HEK293 (cell line): ENCODE measurements at regions not wholly inside any gene's neighbourhood (a gene's known extent, or its start where the extent isn't known, plus 50 kb on each side); places are given as distances from the start of the nearest gene placed in this dataset.

ENCODE experiments used
- CTCF ChIA-PET: fragments of 350-600 bp; formaldehyde crosslinking; extraction: SDS; loops from one replicate; lab custom pipeline; 2021; ENCODE audit warnings: antibody characterized with exemption; lab: Yijun Ruan, JAX
- POLR2A ChIA-PET: fragments of 300-600 bp; formaldehyde crosslinking; extraction: SDS; loops from one replicate; lab custom pipeline; 2020; ENCODE audit warnings: antibody characterized with exemption, inconsistent platforms; lab: Yijun Ruan, JAX
- H3K27ac ChIP-seq: fragments of 200-500 bp; sonication (Bioruptor generic); 2 replicates; pipeline ENCODE4 v1.5.1; 2014; ENCODE audit warnings: low read depth, low read length, control low read depth, inconsistent platforms; ENCODE audit errors: extremely low read depth
- H3K36me3 ChIP-seq, 2 experiments: fragments of 200-500 bp in 1 of 2; sonication (Bioruptor generic) in 1 of 2; 1 replicate in 1 of 2; 2 replicates in 1 of 2; pipeline ENCODE4 v1.5.1; 2014 to 2017; ENCODE audit warnings: inconsistent platforms in 2 of 2, low read length in 2 of 2; ENCODE audit not compliant: control insufficient read depth in 2 of 2, insufficient read depth in 1 of 2
- H3K4me1 ChIP-seq: fragments of 200-500 bp; sonication (Bioruptor generic); 2 replicates; pipeline ENCODE4 v1.5.1; 2014; ENCODE audit warnings: mild to moderate bottlenecking, low read length, inconsistent platforms; ENCODE audit not compliant: control insufficient read depth, insufficient read depth
- H3K4me3 ChIP-seq: 2 replicates; pipeline ENCODE4 v1.5.1; 2011; ENCODE audit warnings: low read depth, mild to moderate bottlenecking, control low read depth, low read length, moderate library complexity
- H3K9me3 ChIP-seq: fragments of 200-500 bp; sonication (Bioruptor generic); 2 replicates; pipeline ENCODE4 v1.5.1; 2014; ENCODE audit warnings: low read depth, low read length, inconsistent platforms; ENCODE audit not compliant: control insufficient read depth, insufficient read depth
- EGR2 ChIP-seq: fragments of 450-650 bp; formaldehyde crosslinking; IDR thresholded peaks from 2 replicates; pipeline ENCODE4 v1.5.1; 2016; ENCODE audit warnings: low read depth, missing biosample characterization, missing genetic modification characterization
- MEIS1 ChIP-seq: sonication (generic); formaldehyde crosslinking; IDR thresholded peaks from 2 replicates; pipeline ENCODE4 v1.8.1; 2022; ENCODE audit warnings: missing genetic modification reagents, mild to moderate bottlenecking, borderline replicate concordance
- PRDM10 ChIP-seq: fragments of 450-650 bp; formaldehyde crosslinking; IDR thresholded peaks from 2 replicates; pipeline ENCODE4 v1.5.1; 2016; ENCODE audit warnings: missing biosample characterization, missing genetic modification characterization
- SALL2 ChIP-seq: fragments of 450-650 bp; formaldehyde crosslinking; IDR thresholded peaks from 2 replicates; pipeline ENCODE4 v1.5.0; 2017; ENCODE audit warnings: missing biosample characterization, mild to moderate bottlenecking, missing genetic modification characterization, borderline replicate concordance
- SETDB1 ChIP-seq: IDR thresholded peaks from one replicate; pipeline ENCODE4 v1.6.1; 2017; ENCODE audit warnings: mild to moderate bottlenecking, low read length, moderate library complexity, mixed read lengths; ENCODE audit not compliant: insufficient read length
- SP2 ChIP-seq: fragments of 450-650 bp; formaldehyde crosslinking; IDR thresholded peaks from 2 replicates; pipeline ENCODE4 v1.5.1; 2016; ENCODE audit warnings: missing biosample characterization, missing genetic modification characterization
- TRIM28 ChIP-seq: IDR thresholded peaks from 2 replicates; pipeline ENCODE4 v1.6.1; 2011; ENCODE audit warnings: low read length, control low read depth, borderline replicate concordance
- YY1 ChIP-seq: fragments of 450-650 bp; formaldehyde crosslinking; IDR thresholded peaks from 2 replicates; pipeline ENCODE4 v1.5.1; 2018; ENCODE audit warnings: missing biosample characterization, missing genetic modification characterization
- ZNF121 ChIP-seq: fragments of 450-650 bp; formaldehyde crosslinking; IDR thresholded peaks from 2 replicates; pipeline ENCODE4 v1.5.1; 2016; ENCODE audit warnings: missing biosample characterization, missing genetic modification characterization
- ZNF132 ChIP-seq: fragments of 450-650 bp; formaldehyde crosslinking; IDR thresholded peaks from 2 replicates; pipeline ENCODE4 v1.5.1; 2017; ENCODE audit warnings: missing biosample characterization, missing genetic modification characterization, borderline replicate concordance
- ZNF146 ChIP-seq: fragments of 450-650 bp; formaldehyde crosslinking; IDR thresholded peaks from 2 replicates; pipeline ENCODE4 v1.5.1; 2016; ENCODE audit warnings: missing biosample characterization, missing genetic modification characterization
- ZNF221 ChIP-seq: fragments of 450-650 bp; formaldehyde crosslinking; IDR thresholded peaks from 2 replicates; pipeline ENCODE4 v1.5.1; 2017; ENCODE audit warnings: missing biosample characterization, missing genetic modification characterization, borderline replicate concordance
- ZNF23 ChIP-seq: fragments of 450-650 bp; formaldehyde crosslinking; IDR thresholded peaks from 2 replicates; pipeline ENCODE4 v1.5.1; 2016; ENCODE audit warnings: missing biosample characterization, missing genetic modification characterization, borderline replicate concordance
- ZNF324 ChIP-seq: fragments of 450-650 bp; formaldehyde crosslinking; IDR thresholded peaks from 2 replicates; pipeline ENCODE4 v1.5.1; 2016; ENCODE audit warnings: missing biosample characterization, missing genetic modification characterization
- ZNF37A ChIP-seq: fragments of 450-650 bp; IDR thresholded peaks from 2 replicates; pipeline ENCODE4 v1.5.1; 2018; ENCODE audit warnings: missing biosample characterization, missing genetic modification characterization
- ZNF548 ChIP-seq: fragments of 450-650 bp; formaldehyde crosslinking; IDR thresholded peaks from 2 replicates; pipeline ENCODE4 v1.5.1; 2016; ENCODE audit warnings: missing biosample characterization, missing genetic modification characterization
- ZNF558 ChIP-seq: fragments of 450-650 bp; formaldehyde crosslinking; IDR thresholded peaks from 2 replicates; pipeline ENCODE4 v1.5.1; 2016; ENCODE audit warnings: missing biosample characterization, missing genetic modification characterization
- ZNF658 ChIP-seq: fragments of 450-650 bp; formaldehyde crosslinking; IDR thresholded peaks from 2 replicates; pipeline ENCODE4; 2016; ENCODE audit warnings: missing biosample characterization, missing genetic modification characterization
- ZNF677 ChIP-seq: fragments of 450-650 bp; IDR thresholded peaks from 2 replicates; pipeline ENCODE4 v1.5.0; 2018; ENCODE audit warnings: missing biosample characterization, mild to moderate bottlenecking, missing genetic modification characterization, moderate library complexity
- ZNF701 ChIP-seq: fragments of 450-650 bp; formaldehyde crosslinking; IDR thresholded peaks from 2 replicates; pipeline ENCODE4 v1.5.1; 2016; ENCODE audit warnings: missing biosample characterization, missing genetic modification characterization
- ZNF791 ChIP-seq: fragments of 450-650 bp; formaldehyde crosslinking; IDR thresholded peaks from 2 replicates; pipeline ENCODE4 v1.5.1; 2016; ENCODE audit warnings: missing biosample characterization, missing genetic modification characterization
- ZSCAN23 ChIP-seq: fragments of 450-650 bp; formaldehyde crosslinking; IDR thresholded peaks from 2 replicates; pipeline ENCODE4 v1.5.1; 2016; ENCODE audit warnings: missing biosample characterization, missing genetic modification characterization
- TF ChIP-seq, protein P1 (sequence below): fragments of 450-650 bp; formaldehyde crosslinking; IDR thresholded peaks from 2 replicates; pipeline ENCODE4 v1.5.1; 2017; ENCODE audit warnings: missing biosample characterization, mild to moderate bottlenecking, missing genetic modification characterization, moderate library complexity
- TF ChIP-seq, protein P2 (sequence below): fragments of 450-650 bp; formaldehyde crosslinking; IDR thresholded peaks from 2 replicates; pipeline ENCODE4 v1.5.1; 2017; ENCODE audit warnings: missing biosample characterization, missing genetic modification characterization
- TF ChIP-seq, protein P3 (sequence below): fragments of 450-650 bp; formaldehyde crosslinking; IDR thresholded peaks from 2 replicates; pipeline ENCODE4 v1.5.1; 2016; ENCODE audit warnings: missing biosample characterization, missing genetic modification characterization, borderline replicate concordance
- TF ChIP-seq, protein P4 (sequence below): fragments of 450-650 bp; formaldehyde crosslinking; IDR thresholded peaks from 2 replicates; pipeline ENCODE4 v1.5.1; 2016; ENCODE audit warnings: missing biosample characterization, missing genetic modification characterization

DNA sequence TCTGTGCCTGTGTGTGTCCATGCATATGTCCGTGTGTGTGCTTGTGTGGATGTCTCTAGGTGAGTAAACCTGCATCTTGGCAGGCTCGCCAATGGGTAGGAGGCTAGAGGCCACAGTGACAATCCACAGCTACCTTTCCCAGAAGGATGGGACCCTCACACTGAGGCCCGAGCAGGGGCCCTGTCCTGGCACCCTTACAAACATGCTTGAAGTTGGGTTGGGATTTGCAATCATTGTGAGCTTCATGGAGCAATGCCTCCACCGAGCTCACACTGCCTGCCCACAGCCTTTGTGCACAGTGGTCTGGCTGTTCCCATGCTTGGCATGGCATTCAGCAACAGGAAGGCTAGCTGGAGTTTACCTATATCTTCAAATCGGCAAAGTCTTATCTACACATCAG lies 311.1 kb upstream of the IRX1 start:
- POLR2A ChIA-PET = no interaction called here
- Histone ChIP-seq H3K36me3 (no peaks in the 10 kb centered on the region), H3K4me1 (no peaks in the 10 kb centered on the region)
- TF ChIP-seq ZNF23 (tag by site-specific recombination) (no peak), ZNF701 (tag by site-specific recombination) (no peak), PRDM10 (no peak), EGR2 (no peak), TRIM28 (no peak), ZNF791 (no peak), ZNF548 (tag by site-specific recombination) (no peak), SP2 (no peak), ZNF677 (tag by site-specific recombination) (no peak), YY1 (no peak), ZNF146 (no peak), SETDB1 (no peak)
- TF ChIP-seq, protein P1, sequence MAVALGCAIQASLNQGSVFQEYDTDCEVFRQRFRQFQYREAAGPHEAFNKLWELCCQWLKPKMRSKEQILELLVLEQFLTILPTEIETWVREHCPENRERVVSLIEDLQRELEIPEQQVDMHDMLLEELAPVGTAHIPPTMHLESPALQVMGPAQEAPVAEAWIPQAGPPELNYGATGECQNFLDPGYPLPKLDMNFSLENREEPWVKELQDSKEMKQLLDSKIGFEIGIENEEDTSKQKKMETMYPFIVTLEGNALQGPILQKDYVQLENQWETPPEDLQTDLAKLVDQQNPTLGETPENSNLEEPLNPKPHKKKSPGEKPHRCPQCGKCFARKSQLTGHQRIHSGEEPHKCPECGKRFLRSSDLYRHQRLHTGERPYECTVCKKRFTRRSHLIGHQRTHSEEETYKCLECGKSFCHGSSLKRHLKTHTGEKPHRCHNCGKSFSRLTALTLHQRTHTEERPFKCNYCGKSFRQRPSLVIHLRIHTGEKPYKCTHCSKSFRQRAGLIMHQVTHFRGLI = no peak
- TF ChIP-seq, all 188 proteins: peak for 0
- Histone ChIP-seq H3K4me3 (no peak overlapping the region), H3K27ac (no peak overlapping the region), H3K9me3 (no peaks in the 10 kb centered on the region)
- CTCF ChIA-PET = interaction anchor here (0.5 kb wide), 1 partner anchor 193 kb away, joined by 3 read pairs; no protein-coding TSS in a partner anchor

DNA sequence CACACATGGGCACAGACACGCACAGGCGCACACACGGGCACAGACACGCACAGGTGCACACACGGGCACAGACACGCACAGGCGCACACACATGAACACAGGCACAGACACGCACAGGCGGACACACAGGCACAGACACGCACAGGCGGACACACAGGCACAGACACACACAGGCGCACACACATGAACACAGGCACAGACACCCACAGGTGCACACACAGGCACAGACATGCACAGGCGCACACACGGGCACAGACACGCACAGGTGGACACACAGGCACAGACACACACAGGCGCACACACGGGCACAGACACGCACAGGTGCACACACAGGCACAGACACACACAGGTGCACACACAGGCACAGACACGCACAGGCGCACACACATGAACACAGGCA lies 312.8 kb upstream of the IRX1 start:
- no peak for TF ChIP-seq ZNF132
- TF ChIP-seq, protein P2, sequence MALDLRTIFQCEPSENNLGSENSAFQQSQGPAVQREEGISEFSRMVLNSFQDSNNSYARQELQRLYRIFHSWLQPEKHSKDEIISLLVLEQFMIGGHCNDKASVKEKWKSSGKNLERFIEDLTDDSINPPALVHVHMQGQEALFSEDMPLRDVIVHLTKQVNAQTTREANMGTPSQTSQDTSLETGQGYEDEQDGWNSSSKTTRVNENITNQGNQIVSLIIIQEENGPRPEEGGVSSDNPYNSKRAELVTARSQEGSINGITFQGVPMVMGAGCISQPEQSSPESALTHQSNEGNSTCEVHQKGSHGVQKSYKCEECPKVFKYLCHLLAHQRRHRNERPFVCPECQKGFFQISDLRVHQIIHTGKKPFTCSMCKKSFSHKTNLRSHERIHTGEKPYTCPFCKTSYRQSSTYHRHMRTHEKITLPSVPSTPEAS (tag by site-specific recombination) = peak; percentile 89
- no peak for TF ChIP-seq ZSCAN23 (tag by site-specific recombination)
- H3K27ac ChIP-seq = no peak overlapping the region
- ChIA-PET POLR2A (no interaction called here), CTCF (no interaction called here)
- H3K4me1 ChIP-seq = no peaks in the 10 kb centered on the region
- H3K4me3 ChIP-seq = no peak overlapping the region
- no peaks in the 10 kb centered on the region for H3K36me3 ChIP-seq
- H3K9me3 ChIP-seq = no peaks in the 10 kb centered on the region

DNA sequence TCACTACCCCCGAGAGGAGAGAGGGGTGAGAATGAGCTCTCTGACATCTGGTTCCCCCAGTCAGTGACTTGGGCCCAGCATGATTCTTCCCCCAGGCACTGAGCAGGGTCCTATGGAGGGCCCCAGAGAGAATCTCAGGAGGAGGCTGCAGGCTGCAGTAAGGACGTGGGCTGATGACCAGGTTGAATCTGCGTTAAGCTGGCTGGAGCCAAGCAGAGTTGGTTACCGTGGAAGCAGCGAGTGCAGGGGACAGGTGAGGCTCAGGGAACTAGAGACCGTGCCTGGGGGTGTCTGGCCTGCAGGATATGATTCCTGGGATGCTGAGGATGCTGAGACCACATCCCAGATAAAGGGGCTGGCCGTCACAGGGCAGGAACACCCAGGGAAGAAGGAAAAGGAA lies 314.3 kb upstream of the IRX1 start:
- H3K9me3 ChIP-seq = no peaks in the 10 kb centered on the region
- no peaks in the 10 kb centered on the region for H3K36me3 ChIP-seq
- no peak overlapping the region for H3K4me3 ChIP-seq
- ChIA-PET POLR2A (no interaction called here), CTCF (no interaction called here)
- no peak overlapping the region for H3K27ac ChIP-seq
- H3K4me1 ChIP-seq = no peaks in the 10 kb centered on the region
- TF ChIP-seq SALL2 (tag by site-specific recombination) (no peak), ZNF37A (tag by site-specific recombination) (no peak), MEIS1 (no peak), ZNF324 (no peak), ZNF121 (tag by site-specific recombination) (no peak), ZNF221 (tag by site-specific recombination) (no peak), ZNF558 (tag by site-specific recombination) (no peak), ZNF146 (no peak), ZNF658 (no peak)
- TF ChIP-seq, protein P3, sequence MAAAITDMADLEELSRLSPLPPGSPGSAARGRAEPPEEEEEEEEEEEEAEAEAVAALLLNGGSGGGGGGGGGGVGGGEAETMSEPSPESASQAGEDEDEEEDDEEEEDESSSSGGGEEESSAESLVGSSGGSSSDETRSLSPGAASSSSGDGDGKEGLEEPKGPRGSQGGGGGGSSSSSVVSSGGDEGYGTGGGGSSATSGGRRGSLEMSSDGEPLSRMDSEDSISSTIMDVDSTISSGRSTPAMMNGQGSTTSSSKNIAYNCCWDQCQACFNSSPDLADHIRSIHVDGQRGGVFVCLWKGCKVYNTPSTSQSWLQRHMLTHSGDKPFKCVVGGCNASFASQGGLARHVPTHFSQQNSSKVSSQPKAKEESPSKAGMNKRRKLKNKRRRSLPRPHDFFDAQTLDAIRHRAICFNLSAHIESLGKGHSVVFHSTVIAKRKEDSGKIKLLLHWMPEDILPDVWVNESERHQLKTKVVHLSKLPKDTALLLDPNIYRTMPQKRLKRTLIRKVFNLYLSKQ (tag by site-specific recombination) = no peak
- TF ChIP-seq, protein P4, sequence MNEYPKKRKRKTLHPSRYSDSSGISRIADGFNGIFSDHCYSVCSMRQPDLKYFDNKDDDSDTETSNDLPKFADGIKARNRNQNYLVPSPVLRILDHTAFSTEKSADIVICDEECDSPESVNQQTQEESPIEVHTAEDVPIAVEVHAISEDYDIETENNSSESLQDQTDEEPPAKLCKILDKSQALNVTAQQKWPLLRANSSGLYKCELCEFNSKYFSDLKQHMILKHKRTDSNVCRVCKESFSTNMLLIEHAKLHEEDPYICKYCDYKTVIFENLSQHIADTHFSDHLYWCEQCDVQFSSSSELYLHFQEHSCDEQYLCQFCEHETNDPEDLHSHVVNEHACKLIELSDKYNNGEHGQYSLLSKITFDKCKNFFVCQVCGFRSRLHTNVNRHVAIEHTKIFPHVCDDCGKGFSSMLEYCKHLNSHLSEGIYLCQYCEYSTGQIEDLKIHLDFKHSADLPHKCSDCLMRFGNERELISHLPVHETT (tag by site-specific recombination) = no peak
